VCaP (cell line): ENCODE measurements at regions not wholly inside any gene's neighbourhood (a gene's known extent, or its start where the extent isn't known, plus 50 kb on each side); places are given as distances from the start of the nearest gene placed in this dataset.

Experiments used
- H3K27ac ChIP-seq: fragments of 450-650 bp; 2 replicates; pipeline ENCODE4 v1.5.1; 2017
- CTCF ChIP-seq: fragments of 450-650 bp; conservative IDR thresholded peaks from 2 replicates; pipeline ENCODE4 v1.5.1; 2017; ENCODE audit warnings: mild to moderate bottlenecking, moderate library complexity

DNA sequence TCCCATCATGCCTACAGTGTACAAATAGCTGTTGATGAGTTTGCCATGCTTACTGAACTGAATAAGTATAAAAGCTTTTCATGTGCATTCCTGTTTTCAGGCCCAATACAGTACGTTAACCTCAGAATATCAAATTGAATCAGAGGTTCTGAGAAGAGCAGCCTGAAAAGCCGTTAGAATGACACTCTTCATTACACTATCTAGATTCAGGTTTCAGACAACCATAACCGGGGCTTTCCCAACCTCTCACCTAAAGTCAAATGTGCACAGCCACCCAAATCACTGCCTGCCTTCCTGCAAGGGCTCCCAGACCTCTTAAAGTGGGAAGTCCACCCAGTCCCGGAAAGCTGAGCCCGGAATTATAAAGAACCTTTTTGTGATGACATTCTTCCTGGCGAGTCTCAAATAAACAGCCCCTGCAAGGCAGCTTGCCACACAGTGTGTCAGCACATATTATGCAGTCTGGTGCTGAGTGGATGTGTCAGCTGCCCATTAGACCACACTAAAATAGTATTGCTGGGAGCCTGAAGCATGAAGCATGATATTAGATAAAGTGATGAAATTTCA lies 245.8 kb downstream of the TLE4 start:
- no peak for TF ChIP-seq CTCF
- no peak overlapping the region for H3K27ac ChIP-seq

DNA sequence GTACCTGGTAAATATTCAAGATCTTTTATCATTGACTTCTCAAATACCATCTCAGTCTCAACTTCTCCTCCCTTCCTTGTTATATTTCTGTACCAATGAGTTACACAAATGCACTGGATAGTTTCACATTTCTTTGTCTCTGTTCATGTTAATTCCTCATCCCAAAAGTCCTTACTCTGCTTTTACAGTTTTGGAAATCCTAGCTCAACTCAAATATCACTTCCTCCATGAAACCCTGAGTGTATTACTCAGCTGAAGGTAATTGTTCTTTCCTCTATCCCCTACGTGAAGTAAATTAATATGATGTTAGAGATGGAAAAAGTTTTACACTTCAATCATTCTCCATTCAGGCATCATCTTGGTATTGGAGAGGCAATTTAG lies 241.5 kb downstream of the TLE4 start:
- no peak for TF ChIP-seq CTCF

GRCh38 chr9:79812507-79813257 lies 240.9 kb downstream of the TLE4 start:
- no peak for TF ChIP-seq CTCF

More for the DNA sequence above, 241.5 kb downstream of the TLE4 start:
- H3K27ac ChIP-seq, result no peak overlapping the region

GRCh38 chr9:79812099-79812498 lies 240.3 kb downstream of the TLE4 start:
- H3K27ac ChIP-seq, result no peak overlapping the region
- TF ChIP-seq CTCF, result no peak

More at GRCh38 chr9:79812507-79813257, 240.9 kb downstream of the TLE4 start:
- H3K27ac ChIP-seq, result no peak overlapping the region

GRCh38 chr9:79809931-79810330 lies 238.2 kb downstream of the TLE4 start:
- TF ChIP-seq CTCF, result no peak
- no peak overlapping the region for H3K27ac ChIP-seq

GRCh38 chr9:79809316-79809876 lies 237.6 kb downstream of the TLE4 start:
- H3K27ac ChIP-seq, result no peak overlapping the region
- TF ChIP-seq CTCF, result no peak

DNA sequence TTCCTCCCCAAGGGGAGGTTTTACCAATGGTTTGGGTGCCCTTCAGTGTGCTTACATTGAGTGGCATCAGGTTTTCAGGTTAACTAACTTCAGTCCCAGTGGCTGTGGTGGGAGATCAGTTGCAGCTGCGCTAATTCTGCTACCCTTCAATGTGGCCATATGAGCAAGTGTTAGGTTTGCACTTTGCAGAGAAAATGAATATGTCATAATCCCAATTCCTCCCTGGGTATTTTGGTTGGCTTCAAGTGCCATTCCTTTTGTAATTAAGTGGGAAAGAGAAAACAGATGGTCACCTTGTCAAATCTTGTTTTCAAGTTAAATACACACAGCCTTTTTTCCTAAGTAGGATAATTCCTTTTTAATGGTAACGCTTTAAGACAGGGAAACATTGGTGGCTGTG lies 236.2 kb downstream of the TLE4 start:
- no peak for TF ChIP-seq CTCF
- no peak overlapping the region; the same call in 1 of the 2 replicates for H3K27ac ChIP-seq
